GM19023 (cell line): ENCODE measurements at regions not wholly inside any gene's neighbourhood (a gene's known extent, or its start where the extent isn't known, plus 50 kb on each side); places are given as distances from the start of the nearest gene placed in this dataset.
"Not testable (repeated sequence)": the region's sequence is repeated elsewhere in the genome, so short reads cannot be mapped to it uniquely, and the experiment has no call there.

ENCODE experiments used
- ATAC-seq: cut with Tn5 transposase; IDR thresholded peaks from one replicate; pipeline ENCODE4 v1.9.1; 2021; ENCODE audit warnings: mild to moderate bottlenecking, moderate library complexity; ENCODE audit not compliant: unreplicated experiment

DNA sequence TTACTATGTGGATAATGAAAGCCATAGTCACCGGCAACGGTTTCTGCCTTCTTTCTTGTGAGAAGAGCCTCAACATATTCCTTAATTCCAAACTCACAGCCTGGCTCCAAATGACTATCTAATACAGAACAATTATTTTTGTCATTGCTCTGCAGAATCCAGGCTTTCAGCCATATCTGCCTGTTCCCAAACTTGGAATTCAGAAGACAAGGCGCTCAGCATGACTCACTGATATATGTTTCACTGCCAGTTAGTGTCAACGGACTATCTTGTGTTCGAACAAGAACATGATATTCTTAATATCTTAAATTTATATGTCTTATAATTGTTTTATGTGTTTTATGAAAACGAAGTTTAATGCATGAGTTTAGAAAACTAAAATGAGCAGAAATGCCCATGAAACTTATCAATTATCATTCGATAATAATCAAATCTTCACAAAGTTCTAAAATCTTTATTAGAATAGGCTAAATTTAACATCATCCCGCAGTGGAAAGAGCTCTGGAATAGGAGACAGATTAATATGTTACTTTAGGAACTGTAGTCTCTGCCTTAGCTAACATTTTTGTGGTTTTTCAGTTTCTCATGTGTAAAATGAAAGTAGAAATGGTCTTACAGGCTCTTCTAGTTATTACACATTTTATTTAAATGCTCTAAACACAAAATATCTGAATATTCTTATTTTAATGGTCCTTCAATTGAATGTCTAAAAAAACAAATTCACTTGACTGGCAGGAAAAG is 669.3 kb upstream of the GJE1 start:
- ATAC-seq: peak; percentile 75

DNA sequence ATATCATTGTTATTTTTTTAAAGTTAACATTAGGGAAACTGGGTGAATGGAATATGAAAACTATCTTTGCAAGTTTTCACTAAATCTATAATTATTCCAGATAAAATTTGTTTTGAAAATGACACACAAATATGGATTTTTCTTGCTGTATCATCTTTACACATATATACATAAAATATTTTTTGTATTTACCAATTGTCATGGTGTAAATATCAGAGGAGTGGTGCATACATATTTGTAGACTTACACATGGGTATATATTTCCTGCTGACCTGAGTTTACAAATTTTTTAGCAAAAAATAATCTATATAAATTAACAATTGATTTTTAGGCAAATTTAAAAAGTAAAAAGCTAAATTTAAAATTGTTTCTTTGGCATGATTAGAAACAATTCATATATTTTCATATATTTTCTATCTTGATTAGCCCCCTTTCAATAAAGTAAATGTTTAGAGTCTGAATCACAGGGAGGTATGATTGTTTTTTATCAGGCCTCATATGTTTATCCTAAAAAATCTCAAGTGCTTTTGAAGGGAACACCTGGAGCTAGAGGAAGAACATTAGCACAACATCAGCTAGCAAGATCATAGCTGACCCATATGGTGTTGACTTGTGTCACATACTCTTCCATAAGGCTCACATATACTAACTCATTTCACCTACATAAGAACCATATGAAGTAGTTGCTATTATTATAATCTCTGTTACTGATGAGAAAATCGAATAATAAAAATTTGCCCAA is 671.8 kb upstream of the GJE1 start:
- ATAC-seq: no peak

- not testable (repeated sequence) for ATAC-seq
Observed at GRCh38 chr6:141460245-141460644, 672.5 kb upstream of the GJE1 start.

- ATAC-seq: not testable (repeated sequence)
Observed at GRCh38 chr6:141457984-141458383, 674.7 kb upstream of the GJE1 start.

- ATAC-seq: no peak
Observed at GRCh38 chr6:141452354-141452686, 680.4 kb upstream of the GJE1 start.

GRCh38 chr6:141451511-141452353 is 681.0 kb upstream of the GJE1 start:
- no peak for ATAC-seq

DNA sequence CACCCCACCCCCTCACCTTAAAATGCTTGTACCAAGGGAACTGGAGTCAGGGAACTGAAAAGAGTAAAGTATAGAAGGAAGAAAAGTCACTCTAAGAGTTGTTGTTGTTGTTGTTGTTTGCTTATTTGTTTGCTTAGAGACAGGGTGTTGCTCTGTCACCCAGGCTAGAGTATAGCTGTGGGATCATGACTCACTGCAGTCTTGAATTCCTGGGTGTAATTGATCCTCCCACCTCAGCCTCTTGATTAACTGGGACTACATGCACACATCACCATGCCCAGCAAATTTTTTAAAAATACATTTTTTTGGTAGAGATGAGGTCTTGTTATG is 681.6 kb upstream of the GJE1 start:
- no peak for ATAC-seq

- no peak for ATAC-seq
Observed at GRCh38 chr6:141445928-141446628, 686.6 kb upstream of the GJE1 start.

- ATAC-seq: no peak
Observed at GRCh38 chr6:141443668-141444289, 688.9 kb upstream of the GJE1 start.

DNA sequence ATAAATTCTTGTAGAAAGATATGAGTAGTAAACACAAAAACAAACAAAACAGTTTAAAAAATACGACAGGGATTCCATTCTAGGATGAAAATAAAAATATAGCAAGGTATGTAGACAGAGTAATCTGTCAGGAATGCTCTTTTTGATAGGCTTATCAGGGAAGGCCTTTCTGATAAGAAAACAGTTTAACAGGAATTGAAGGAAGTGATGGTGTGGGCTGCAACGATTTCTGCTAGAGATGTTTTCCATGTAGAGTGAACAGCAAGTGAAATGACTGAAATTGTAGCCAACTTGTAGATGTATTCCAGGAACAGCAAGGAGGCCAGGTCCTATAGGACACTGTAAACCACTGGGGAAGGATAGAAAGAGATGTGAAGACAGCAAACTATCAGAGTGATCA is 689.7 kb upstream of the GJE1 start:
- no peak for ATAC-seq

DNA sequence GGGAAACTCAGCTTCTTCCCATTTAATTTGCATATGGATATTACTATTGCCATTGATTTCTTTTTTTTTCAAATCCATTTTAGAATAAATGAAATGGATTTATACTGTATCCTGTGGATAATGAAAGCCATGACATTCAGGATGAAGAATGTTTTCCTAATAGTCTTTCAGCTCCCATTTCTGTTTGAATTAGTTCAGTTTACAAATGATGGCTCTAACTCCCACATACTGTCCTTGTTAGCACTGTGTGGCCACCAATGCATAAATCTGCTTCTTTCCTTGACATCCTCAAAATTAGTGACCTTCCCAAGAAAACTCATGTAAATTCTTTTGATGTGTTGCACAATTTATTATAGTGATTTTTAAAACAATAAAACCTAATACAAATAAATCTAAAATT is 693.2 kb upstream of the GJE1 start:
- ATAC-seq: no peak

GRCh38 chr6:141437685-141438084 is 695.0 kb upstream of the GJE1 start:
- no peak for ATAC-seq

DNA sequence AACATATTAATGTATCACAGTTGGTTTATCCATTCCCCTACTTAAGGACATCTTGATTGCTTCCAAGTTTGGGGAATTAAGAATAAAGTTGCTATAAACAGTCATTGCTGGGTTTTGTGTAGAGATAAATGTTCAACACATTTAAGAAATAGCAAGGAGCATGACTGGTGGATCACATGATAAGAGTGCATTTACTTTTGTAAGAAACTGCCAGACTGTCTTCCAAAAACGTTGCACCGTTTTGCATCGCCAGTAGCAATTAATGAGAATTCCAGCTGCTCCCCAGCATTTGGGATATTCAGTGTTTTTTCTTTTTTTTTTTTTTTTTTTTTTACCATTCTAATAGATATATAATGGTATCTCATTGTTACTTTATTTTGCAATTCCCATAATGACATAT is 695.7 kb upstream of the GJE1 start:
- ATAC-seq: no peak

- ATAC-seq: no peak
Observed at GRCh38 chr6:141426400-141426980, 706.2 kb upstream of the GJE1 start.

GRCh38 chr6:141421378-141421777 is 711.3 kb upstream of the GJE1 start:
- ATAC-seq: no peak

- ATAC-seq: no peak
Observed at GRCh38 chr6:141418076-141418475, 714.6 kb upstream of the GJE1 start.

DNA sequence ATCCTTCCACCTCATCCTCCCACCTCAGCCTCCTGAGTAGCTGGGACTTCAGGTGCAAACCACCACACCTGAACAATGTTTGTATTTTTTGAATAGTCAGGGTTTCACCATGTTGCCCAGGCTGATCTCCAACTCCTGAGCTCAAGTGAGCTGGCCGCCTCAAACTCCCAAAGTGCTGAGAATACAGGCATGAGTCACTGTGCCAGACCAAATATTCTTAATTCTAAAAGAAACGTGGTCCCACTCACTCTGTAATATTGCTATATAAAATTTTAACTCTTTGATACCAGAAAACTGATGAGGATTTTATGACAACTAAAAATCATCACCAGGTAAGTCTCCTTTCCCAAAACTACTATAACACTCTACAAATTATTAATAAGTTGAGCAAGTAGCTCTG is 716.8 kb upstream of the GJE1 start:
- no peak for ATAC-seq

GRCh38 chr6:141413196-141413595 is 719.5 kb upstream of the GJE1 start:
- ATAC-seq: no peak

GRCh38 chr6:141406761-141407160 is 726.0 kb upstream of the GJE1 start:
- ATAC-seq: no peak

- ATAC-seq: no peak
Observed at GRCh38 chr6:141403827-141404226, 728.9 kb upstream of the GJE1 start.
